T-cell (primary cell): ENCODE measurements at regions not wholly inside any gene's neighbourhood (a gene's known extent, or its start where the extent isn't known, plus 50 kb on each side); places are given as distances from the start of the nearest gene placed in this dataset.

Experiments used
- ATAC-seq, 4 experiments: fragments of 200-7000 bp in 3 of 4; fragments of 150-1000 bp in 1 of 4; cut with Tn5 transposase; replicated peaks in 1 of 4; 1 replicate in 3 of 4; 2 replicates in 1 of 4; pipeline ENCODE4 v1.10.0; 2021; ENCODE audit warnings: moderate library complexity in 3 of 4, mild to moderate bottlenecking in 2 of 4, moderate number of reproducible peaks in 1 of 4
- CTCF ChIA-PET, 2 donors: fragments of 300-600 bp; sonication (Branson Sonifier 250); formaldehyde crosslinking; loops; one replicate each; lab custom pipeline; 2022; ENCODE audit warnings: antibody characterized with exemption in 2 of 2; lab: Charles Lee
- POLR2A ChIA-PET, 2 donors: fragments of 300-600 bp; sonication (Branson Sonifier 250); formaldehyde crosslinking; loops; one replicate each; lab custom pipeline; 2022; ENCODE audit warnings: antibody characterized with exemption in 2 of 2; lab: Charles Lee
- DNase-seq, 35 experiments: peaks; one replicate each; pipeline versions ENCODE4 v3.0.0 to v3.0.0-alpha.2; 2013 to 2023
- H3K27ac ChIP-seq: one replicate; pipeline ENCODE4 v1.5.1; 2013; ENCODE audit warnings: low read length
- H3K27me3 ChIP-seq, 2 experiments: replicated peaks in 1 of 2; 1 replicate in 1 of 2; 2 replicates in 1 of 2; pipeline versions ENCODE4 v1.6.1 to v1.7.0; 2013; ENCODE audit warnings: low read length in 1 of 2, mixed read lengths in 1 of 2; ENCODE audit not compliant: control insufficient read depth in 2 of 2, insufficient read depth in 2 of 2; ENCODE audit errors: extremely low read depth in 1 of 2
- H3K36me3 ChIP-seq, 2 donors: 1 replicate in 1 of 2; 2 replicates in 1 of 2; pipeline versions ENCODE4 v1.6.1 to v1.7.0; 2013; ENCODE audit warnings: low read length in 1 of 2; ENCODE audit not compliant: control insufficient read depth in 2 of 2, insufficient read depth in 1 of 2; ENCODE audit errors: extremely low read depth in 1 of 2
- H3K4me1 ChIP-seq, 2 experiments: 1 replicate in 1 of 2; 2 replicates in 1 of 2; pipeline versions ENCODE4 v1.6.1 to v1.7.0; 2013; ENCODE audit warnings: low read length in 2 of 2, mixed read lengths in 1 of 2; ENCODE audit not compliant: insufficient read depth in 2 of 2, control insufficient read depth in 1 of 2; ENCODE audit errors: extremely low read depth in 1 of 2
- H3K4me3 ChIP-seq, 2 donors: 1 replicate in 1 of 2; 2 replicates in 1 of 2; pipeline versions ENCODE4 v1.5.1 to v1.7.0; 2013; ENCODE audit warnings: mild to moderate bottlenecking in 2 of 2, low read length in 1 of 2, moderate library complexity in 1 of 2; ENCODE audit not compliant: control insufficient read depth in 1 of 2; ENCODE audit errors: extremely low read depth in 1 of 2
- H3K9me3 ChIP-seq: 2 replicates; pipeline ENCODE4 v1.7.0; 2013
- H3K27ac Mint-ChIP-seq, 2 donors: one replicate each; pipeline ENCODE4 v1.8.0; 2020 to 2021; ENCODE audit warnings: mild to moderate bottlenecking in 2 of 2, mixed read lengths in 2 of 2
- H3K27me3 Mint-ChIP-seq, 2 donors: one replicate each; pipeline ENCODE4 v1.8.0; 2021 to 2022; ENCODE audit warnings: mixed read lengths in 2 of 2
- H3K36me3 Mint-ChIP-seq: one replicate; pipeline ENCODE4 v1.8.0; 2021; ENCODE audit warnings: mixed read lengths
- H3K4me1 Mint-ChIP-seq, 3 donors: one replicate each; pipeline ENCODE4 v1.8.0; 2020 to 2022; ENCODE audit warnings: mixed read lengths in 3 of 3, mild to moderate bottlenecking in 1 of 3
- H3K4me3 Mint-ChIP-seq, 3 donors: one replicate each; pipeline ENCODE4 v1.8.0; 2020 to 2022; ENCODE audit warnings: mild to moderate bottlenecking in 3 of 3, mixed read lengths in 3 of 3, moderate library complexity in 3 of 3
- H3K9me3 Mint-ChIP-seq, 3 donors: one replicate each; pipeline ENCODE4 v1.8.0; 2020 to 2022; ENCODE audit warnings: mixed read lengths in 3 of 3
- WGBS: methylation state at CpG from one replicate; pipeline ENCODE4 v1.1.5; 2013; ENCODE audit warnings: missing lambda C conversion rate; ENCODE audit not compliant: insufficient coverage; 5-methylcytosine and 5-hydroxymethylcytosine counted together

DNA sequence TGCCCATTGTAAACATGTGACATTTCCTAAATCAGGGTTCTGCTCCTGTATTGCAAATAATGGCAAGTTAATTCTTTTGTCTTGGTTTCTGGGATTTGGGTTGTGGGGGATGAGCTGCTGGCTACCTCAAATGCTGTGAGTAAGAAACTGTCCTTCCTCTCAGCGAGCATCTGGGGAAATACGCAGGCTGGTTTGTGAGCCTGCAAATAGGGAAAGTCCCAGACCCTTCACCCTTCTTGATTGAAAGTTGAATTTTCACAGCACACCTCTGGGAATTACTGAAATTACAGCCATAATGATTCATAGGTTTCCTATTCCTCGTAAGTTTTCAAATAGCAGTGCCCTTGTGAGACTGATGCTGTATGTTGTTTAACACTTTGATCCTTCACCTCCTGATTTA is 138.1 kb downstream of the TBXT start:
- Mint-ChIP-seq H3K4me1 (no peaks in the 10 kb centered on the region), H3K36me3 (no peaks in the 10 kb centered on the region), H3K9me3 (peaks cover 0 to 3% (median 0%) of the 10 kb centered on the region in 3 donors), H3K4me3 (no peak overlapping the region), H3K27ac (no peak overlapping the region), H3K27me3 (no peaks in the 10 kb centered on the region)
- DNase-seq (no peak), ATAC-seq (no peak)
- POLR2A ChIA-PET = no interaction called here
- Histone ChIP-seq H3K4me1 (no peaks in the 10 kb centered on the region), H3K4me3 (no peak overlapping the region), H3K27ac (no peak overlapping the region), H3K36me3 (no peaks in the 10 kb centered on the region), H3K9me3 (no peaks in the 10 kb centered on the region), H3K27me3 (peaks cover 0 to 5% of the 10 kb centered on the region in 2 experiments)
- CTCF ChIA-PET = no interaction called here
- 33% methylated on average over 1 of the region's 3 CpGs for WGBS

GRCh38 chr6:166027761-166028160 is 139.9 kb downstream of the TBXT start:
- Histone ChIP-seq H3K4me1 (no peaks in the 10 kb centered on the region), H3K9me3 (no peaks in the 10 kb centered on the region), H3K36me3 (no peaks in the 10 kb centered on the region), H3K4me3 (no peak overlapping the region), H3K27me3 (peaks cover 0 to 5% of the 10 kb centered on the region in 2 experiments), H3K27ac (no peak overlapping the region)
- ATAC-seq (no peak), DNase-seq (no peak)
- ChIA-PET POLR2A (no interaction called here), CTCF (no interaction called here)
- Mint-ChIP-seq H3K9me3 (peaks cover 0 to 4% (median 0%) of the 10 kb centered on the region in 3 donors), H3K36me3 (no peaks in the 10 kb centered on the region), H3K27me3 (no peaks in the 10 kb centered on the region), H3K27ac (no peak overlapping the region), H3K4me3 (no peak overlapping the region), H3K4me1 (no peaks in the 10 kb centered on the region)
- no CpG with 5 or more reads among the region's 3 CpGs for WGBS

DNA sequence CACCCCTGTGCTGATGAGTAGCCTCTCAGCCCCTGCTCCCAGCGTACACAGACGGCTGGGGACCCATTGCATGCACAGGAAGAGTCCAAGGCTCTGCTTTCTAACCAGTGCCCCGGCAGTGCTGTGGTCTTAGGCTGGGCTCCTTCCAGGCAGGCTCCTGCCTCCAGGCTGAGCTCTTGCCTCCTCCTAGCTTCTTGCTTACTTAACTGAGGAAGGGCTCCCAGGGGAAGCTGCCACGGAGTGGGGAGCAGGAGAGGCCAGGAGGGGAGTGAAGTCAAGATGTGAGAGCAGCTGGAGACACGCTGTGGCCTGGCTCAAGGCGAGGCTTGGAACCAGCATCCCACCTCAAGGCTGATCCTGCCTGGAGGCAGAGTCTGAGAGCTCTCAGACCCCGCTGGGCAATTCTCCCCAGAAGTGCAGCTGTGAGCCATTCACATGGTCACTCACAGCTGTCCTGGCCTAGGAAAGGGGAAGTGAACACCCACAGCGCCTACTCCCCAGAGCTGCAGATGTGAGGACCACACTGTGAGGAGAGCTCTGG is 141.0 kb downstream of the TBXT start:
- Histone ChIP-seq H3K9me3 (no peaks in the 10 kb centered on the region), H3K4me3 (no peak overlapping the region), H3K4me1 (no peaks in the 10 kb centered on the region), H3K36me3 (no peaks in the 10 kb centered on the region), H3K27me3 (peaks cover 0 to 5% of the 10 kb centered on the region in 2 experiments), H3K27ac (no peak overlapping the region)
- Mint-ChIP-seq H3K27ac (no peak overlapping the region), H3K9me3 (peaks cover 0 to 4% (median 0%) of the 10 kb centered on the region in 3 donors), H3K4me1 (no peaks in the 10 kb centered on the region), H3K27me3 (no peaks in the 10 kb centered on the region), H3K4me3 (no peak overlapping the region), H3K36me3 (no peaks in the 10 kb centered on the region)
- POLR2A ChIA-PET = interaction anchor here in 1 of 2 donors (0.7 kb wide), 1 partner anchor 1693 kb away, joined by 3 read pairs; no protein-coding TSS in a partner anchor
- no peak for DNase-seq
- CTCF ChIA-PET = no interaction called here
- no peak for ATAC-seq
- 53% methylated on average over 8 of the region's 8 CpGs for WGBS

GRCh38 chr6:166025149-166025898 is 142.3 kb downstream of the TBXT start:
- no peaks in the 10 kb centered on the region for H3K4me1 Mint-ChIP-seq
- no peak overlapping the region for H3K27ac ChIP-seq
- WGBS = 82% methylated on average over 5 of the region's 8 CpGs
- H3K9me3 ChIP-seq = no peaks in the 10 kb centered on the region
- H3K27me3 Mint-ChIP-seq = peaks cover 3% of the 10 kb centered on the region in 2 donors
- ATAC-seq = no peak
- ChIA-PET CTCF (interaction anchor here in 1 of 2 donors (1.1 kb wide), 1 partner anchor 13 kb away, joined by 3 read pairs; no protein-coding TSS in a partner anchor), POLR2A (no interaction called here)
- no peak for DNase-seq
- H3K27ac Mint-ChIP-seq = no peak overlapping the region
- no peaks in the 10 kb centered on the region for H3K4me1 ChIP-seq
- peaks cover 0 to 8% of the 10 kb centered on the region in 2 experiments for H3K27me3 ChIP-seq
- H3K4me3 ChIP-seq = no peak overlapping the region
- no peaks in the 10 kb centered on the region for H3K36me3 ChIP-seq
- no peak overlapping the region for H3K4me3 Mint-ChIP-seq
- peaks cover 0 to 6% (median 4%) of the 10 kb centered on the region in 3 donors for H3K9me3 Mint-ChIP-seq
- no peaks in the 10 kb centered on the region for H3K36me3 Mint-ChIP-seq

DNA sequence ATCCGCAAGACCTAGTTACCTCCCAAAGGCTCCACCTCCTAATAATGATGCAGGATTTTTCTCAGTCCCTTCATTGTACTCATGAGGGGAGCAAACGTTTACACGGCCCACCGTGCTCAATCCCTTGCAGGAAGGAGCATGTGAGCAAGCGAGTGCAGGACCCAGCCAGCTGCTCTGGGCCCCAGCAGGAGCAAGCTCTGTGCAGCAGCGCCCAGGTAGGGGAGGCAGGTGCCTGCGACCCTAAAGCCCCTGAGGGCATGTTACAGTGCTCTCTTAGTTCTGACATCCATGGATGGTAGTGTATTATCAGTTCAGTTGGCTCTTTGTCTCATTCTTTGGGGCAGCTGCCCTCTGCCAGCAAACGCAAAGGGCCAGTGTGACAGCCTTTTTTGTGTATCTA is 143.4 kb downstream of the TBXT start:
- POLR2A ChIA-PET = no interaction called here
- no peak for ATAC-seq
- Mint-ChIP-seq H3K27ac (no peak overlapping the region), H3K4me1 (no peaks in the 10 kb centered on the region), H3K4me3 (no peak overlapping the region), H3K27me3 (peaks cover 3 to 5% of the 10 kb centered on the region in 2 donors), H3K9me3 (peaks cover 0 to 6% (median 4%) of the 10 kb centered on the region in 3 donors), H3K36me3 (no peaks in the 10 kb centered on the region)
- CTCF ChIA-PET = interaction anchor here in 1 of 2 donors (1.1 kb wide), 1 partner anchor 12 kb away, joined by 3 read pairs; no protein-coding TSS in a partner anchor
- no peaks in the 10 kb centered on the region for H3K4me1 ChIP-seq
- H3K27ac ChIP-seq = no peak overlapping the region
- 93% methylated on average over 7 of the region's 8 CpGs for WGBS
- peaks cover 0 to 11% of the 10 kb centered on the region in 2 experiments for H3K27me3 ChIP-seq
- no peak overlapping the region for H3K4me3 ChIP-seq
- no peak for DNase-seq
- no peaks in the 10 kb centered on the region for H3K9me3 ChIP-seq
- no peaks in the 10 kb centered on the region for H3K36me3 ChIP-seq

DNA sequence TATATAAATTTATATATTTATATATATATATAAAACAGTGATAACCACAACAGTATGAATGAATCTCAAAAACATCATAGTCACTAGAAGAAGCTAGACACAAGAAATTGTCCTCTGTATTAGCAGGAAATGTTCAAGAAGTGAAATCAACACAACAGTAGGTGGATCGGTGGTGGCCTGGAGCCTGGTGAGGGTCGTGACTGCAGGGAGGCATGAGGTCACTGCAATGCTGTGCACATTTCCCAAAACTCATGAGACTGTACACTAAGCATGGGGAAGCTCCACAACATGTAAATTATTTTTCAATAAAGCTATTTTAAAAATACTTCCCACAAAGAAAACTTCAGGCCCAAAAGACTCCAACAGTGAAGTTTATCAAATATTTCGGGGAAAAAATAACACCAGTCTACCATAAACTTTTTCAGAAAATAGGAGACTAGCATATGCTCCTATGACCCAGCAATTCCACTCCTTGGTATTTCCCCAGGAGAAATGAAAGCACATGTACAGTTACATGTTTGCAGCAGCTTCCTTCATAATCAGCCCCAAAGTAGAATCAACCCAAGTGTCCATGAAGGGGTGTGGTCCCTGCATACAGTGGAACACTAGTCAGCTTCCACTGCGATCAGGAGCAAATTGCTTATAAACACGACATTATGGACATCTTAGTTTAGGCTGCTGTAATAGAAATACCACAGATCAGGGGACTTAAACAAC is 144.2 kb downstream of the TBXT start:
- no peak overlapping the region for H3K27ac Mint-ChIP-seq
- peaks cover 0 to 15% of the 10 kb centered on the region in 2 experiments for H3K27me3 ChIP-seq
- ChIA-PET POLR2A (no interaction called here), CTCF (no interaction called here)
- H3K9me3 Mint-ChIP-seq = peaks cover 0 to 6% (median 4%) of the 10 kb centered on the region in 3 donors
- no peak overlapping the region for H3K27ac ChIP-seq
- no peaks in the 10 kb centered on the region for H3K36me3 ChIP-seq
- H3K4me1 ChIP-seq = no peaks in the 10 kb centered on the region
- 100% methylated on average over 3 of the region's 5 CpGs for WGBS
- peaks cover 3 to 5% of the 10 kb centered on the region in 2 donors for H3K27me3 Mint-ChIP-seq
- DNase-seq (no peak), ATAC-seq (no peak)
- H3K4me3 ChIP-seq = no peak overlapping the region
- H3K4me3 Mint-ChIP-seq = no peak overlapping the region
- H3K9me3 ChIP-seq = no peaks in the 10 kb centered on the region
- no peaks in the 10 kb centered on the region for H3K36me3 Mint-ChIP-seq
- H3K4me1 Mint-ChIP-seq = no peaks in the 10 kb centered on the region
